Neural cell (in vitro differentiated cells): ENCODE measurements at regions not wholly inside any gene's neighbourhood (a gene's known extent, or its start where the extent isn't known, plus 50 kb on each side); places are given as distances from the start of the nearest gene placed in this dataset.

Experiments used
- CTCF ChIP-seq: fragments of 450-650 bp; IDR thresholded peaks from 2 replicates; pipeline ENCODE4 v1.5.1; 2014; ENCODE audit warnings: antibody characterized with exemption, mild to moderate bottlenecking, moderate library complexity; ENCODE audit not compliant: poor library complexity, severe bottlenecking
- EP300 ChIP-seq: fragments of 450-650 bp; conservative IDR thresholded peaks from 2 replicates; pipeline ENCODE4 v1.6.1; 2014; ENCODE audit warnings: antibody characterized with exemption, mild to moderate bottlenecking, moderate library complexity; ENCODE audit not compliant: poor library complexity, severe bottlenecking
- EZH2 ChIP-seq: fragments of 200-600, 300-800 bp; shearing (Covaris generic), sonication (generic); IDR thresholded peaks from 2 replicates; pipeline ENCODE4 v1.6.1; 2014; ENCODE audit warnings: antibody characterized with exemption, low read length, borderline replicate concordance, mild to moderate bottlenecking; ENCODE audit not compliant: insufficient read depth, poor library complexity, severe bottlenecking
- RAD21 ChIP-seq: fragments of 450-650 bp; conservative IDR thresholded peaks from 2 replicates; pipeline ENCODE4 v1.6.1; 2014; ENCODE audit warnings: antibody characterized with exemption, mild to moderate bottlenecking, moderate library complexity
- REST ChIP-seq: IDR thresholded peaks from 2 replicates; pipeline ENCODE4 v1.6.1; 2012; ENCODE audit warnings: borderline replicate concordance

- no peak for TF ChIP-seq RAD21
- TF ChIP-seq EP300 = no peak
- TF ChIP-seq CTCF = no peak
- no peak for TF ChIP-seq REST
- no peak for TF ChIP-seq EZH2
Measured at GRCh38 chr1:23638188-23638619, 53.4 kb upstream of the RPL11 start.
